Body of pancreas (tissue), 4 donors: ENCODE measurements at regions not wholly inside any gene's neighbourhood (a gene's known extent, or its start where the extent isn't known, plus 50 kb on each side); places are given as distances from the start of the nearest gene placed in this dataset.
A peak's percentile ranks its signal among the peaks of the same experiment; 100 is the strongest.

Source experiments
- ATAC-seq: fragments of 150-250 bp; one replicate; pipeline ENCODE4 v1.9.1; 2016
- DNase-seq, 4 donors: peaks; one replicate each; pipeline ENCODE4 v3.0.0-alpha.2; 2019
- H3K27ac ChIP-seq, 4 donors: fragments of 200-600 bp; sonication (generic); 1 replicate in 3 of 4; 2 replicates in 1 of 4; pipeline versions ENCODE4 v1.5.1 to v1.6.1; 2016 to 2019; ENCODE audit warnings: mild to moderate bottlenecking in 1 of 4, mixed read lengths in 1 of 4, moderate library complexity in 1 of 4
- H3K27me3 ChIP-seq, 2 donors: fragments of 200-600 bp; sonication (generic); one replicate each; pipeline ENCODE4 v1.6.0; 2016; ENCODE audit warnings: mild to moderate bottlenecking in 1 of 2
- H3K36me3 ChIP-seq, 2 donors: fragments of 200-600 bp; sonication (generic); replicated peaks in 1 of 2; 2 replicates each; pipeline ENCODE4 v1.5.1; 2016; ENCODE audit warnings: low read depth in 2 of 2; ENCODE audit not compliant: insufficient read depth in 1 of 2
- H3K4me1 ChIP-seq: fragments of 200-600 bp; sonication (generic); one replicate; pipeline ENCODE4 v1.6.0; 2016
- H3K4me3 ChIP-seq, 2 donors: fragments of 200-600 bp; sonication (generic); 1 replicate in 1 of 2; 2 replicates in 1 of 2; pipeline ENCODE4 v1.5.1; 2016 to 2019
- H3K9me3 ChIP-seq, 3 donors: fragments of 200-600 bp; sonication (generic); 1 replicate in 2 of 3; 2 replicates in 1 of 3; pipeline ENCODE4 v1.5.1; 2016
- POLR2A ChIP-seq, 3 donors: fragments of 450-650 bp; IDR thresholded peaks; one replicate each; pipeline ENCODE4 v1.6.1; 2016; ENCODE audit warnings: antibody characterized with exemption in 3 of 3, mild to moderate bottlenecking in 2 of 3
- WGBS, 2 donors: methylation state at CpG; one replicate each; pipeline ENCODE4 v1.1.5; 2017; 5-methylcytosine and 5-hydroxymethylcytosine counted together
- intact Hi-C: fragments of 100-400 bp; cut with DNase I; formaldehyde crosslinking; loops from one replicate; pipeline ENCODE4 v1.15.1; 2023
- TF ChIP-seq, protein P1 (sequence below), 7 experiments: fragments of 450-650 bp in 4 of 7; fragments of 200-600 bp in 3 of 7; sonication (generic) in 3 of 7; IDR thresholded peaks; one replicate each; pipeline ENCODE4 v1.5.1; 2016 to 2019; ENCODE audit warnings: antibody characterized with exemption in 7 of 7

- Histone ChIP-seq H3K27ac (no peak overlapping the region), H3K4me1 (peaks cover 8% of the 10 kb centered on the region), H3K27me3 (no peaks in the 10 kb centered on the region), H3K9me3 (no peaks in the 10 kb centered on the region), H3K36me3 (no peaks in the 10 kb centered on the region), H3K4me3 (no peak overlapping the region)
- intact Hi-C loops, result no loop called here
- TF ChIP-seq, protein P1, sequence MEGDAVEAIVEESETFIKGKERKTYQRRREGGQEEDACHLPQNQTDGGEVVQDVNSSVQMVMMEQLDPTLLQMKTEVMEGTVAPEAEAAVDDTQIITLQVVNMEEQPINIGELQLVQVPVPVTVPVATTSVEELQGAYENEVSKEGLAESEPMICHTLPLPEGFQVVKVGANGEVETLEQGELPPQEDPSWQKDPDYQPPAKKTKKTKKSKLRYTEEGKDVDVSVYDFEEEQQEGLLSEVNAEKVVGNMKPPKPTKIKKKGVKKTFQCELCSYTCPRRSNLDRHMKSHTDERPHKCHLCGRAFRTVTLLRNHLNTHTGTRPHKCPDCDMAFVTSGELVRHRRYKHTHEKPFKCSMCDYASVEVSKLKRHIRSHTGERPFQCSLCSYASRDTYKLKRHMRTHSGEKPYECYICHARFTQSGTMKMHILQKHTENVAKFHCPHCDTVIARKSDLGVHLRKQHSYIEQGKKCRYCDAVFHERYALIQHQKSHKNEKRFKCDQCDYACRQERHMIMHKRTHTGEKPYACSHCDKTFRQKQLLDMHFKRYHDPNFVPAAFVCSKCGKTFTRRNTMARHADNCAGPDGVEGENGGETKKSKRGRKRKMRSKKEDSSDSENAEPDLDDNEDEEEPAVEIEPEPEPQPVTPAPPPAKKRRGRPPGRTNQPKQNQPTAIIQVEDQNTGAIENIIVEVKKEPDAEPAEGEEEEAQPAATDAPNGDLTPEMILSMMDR (IDR thresholded peaks at IDR 0.05), result no peak
- no peak for TF ChIP-seq POLR2A (IDR thresholded peaks at IDR 0.05)
- WGBS, 2 donors, result 32 to 42% methylated on average over 1 of the region's 1 CpG
- ATAC-seq (peak; percentile 64), DNase-seq (peak; percentile 55 to 73 (median 64))
Measured at GRCh38 chr20:6241591-6241990, 118.8 kb upstream of the FERMT1 start.

DNA sequence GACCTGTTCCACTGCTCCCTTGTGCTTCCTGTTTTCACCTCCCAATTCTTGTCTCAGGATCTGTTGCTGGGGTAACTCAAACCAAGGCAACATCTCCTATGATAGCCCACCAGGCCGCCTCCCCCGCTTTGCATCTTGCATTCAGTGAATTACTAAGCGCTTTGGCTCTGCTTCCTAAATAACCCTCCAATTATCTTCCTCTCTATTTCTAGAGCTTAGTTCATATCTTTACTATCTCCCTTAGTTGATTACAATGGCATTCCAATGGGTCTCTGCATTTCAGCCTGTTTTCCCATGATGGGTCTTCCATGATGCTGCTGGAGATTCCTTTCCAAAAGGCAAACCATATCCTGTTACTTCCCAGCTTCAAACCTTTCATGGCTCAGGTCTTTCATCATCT, 117.2 kb upstream of the FERMT1 start:
- no peaks in the 10 kb centered on the region for H3K27me3 ChIP-seq
- H3K4me1 ChIP-seq, result peaks cover 8% of the 10 kb centered on the region
- TF ChIP-seq, protein P1 (IDR thresholded peaks at IDR 0.05), result no peak
- TF ChIP-seq POLR2A (IDR thresholded peaks at IDR 0.05), result no peak
- H3K9me3 ChIP-seq, result no peaks in the 10 kb centered on the region
- intact Hi-C loops, result no loop called here
- no peak for DNase-seq
- WGBS, 2 donors, result 94 to 96% methylated on average over 3 of the region's 3 CpGs
- H3K36me3 ChIP-seq, result no peaks in the 10 kb centered on the region
- ATAC-seq, result no peak
- H3K4me3 ChIP-seq, result no peak overlapping the region
- no peak overlapping the region for H3K27ac ChIP-seq

DNA sequence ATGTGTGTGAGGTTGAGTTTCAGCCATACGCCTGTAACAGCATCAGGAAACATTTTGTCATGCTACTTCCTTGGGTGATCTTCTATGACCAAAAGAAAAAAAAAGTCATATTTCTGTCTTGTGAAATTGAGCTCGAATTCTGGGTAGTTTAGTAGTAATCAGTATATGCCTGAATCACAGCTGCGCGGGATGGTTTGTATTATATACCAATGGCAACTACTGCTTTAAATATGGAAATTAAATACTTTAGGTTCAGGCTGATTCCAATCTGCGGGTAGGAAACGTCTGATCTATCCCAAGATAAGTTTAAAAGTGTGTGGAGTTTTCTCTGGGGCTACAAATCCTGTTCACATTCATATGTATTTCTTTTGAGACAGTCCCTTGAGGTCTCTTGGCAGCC, 115.6 kb upstream of the FERMT1 start:
- WGBS, 2 donors, result 60 to 61% methylated on average over 6 of the region's 6 CpGs
- Histone ChIP-seq H3K27me3 (no peaks in the 10 kb centered on the region), H3K36me3 (no peaks in the 10 kb centered on the region), H3K27ac (no peak overlapping the region), H3K4me1 (peaks cover 8% of the 10 kb centered on the region), H3K4me3 (no peak overlapping the region), H3K9me3 (no peaks in the 10 kb centered on the region)
- intact Hi-C loops, result no loop called here
- no peak for TF ChIP-seq POLR2A (IDR thresholded peaks at IDR 0.05)
- TF ChIP-seq, protein P1 (IDR thresholded peaks at IDR 0.05), result no peak
- ATAC-seq, result no peak
- DNase-seq, result no peak

DNA sequence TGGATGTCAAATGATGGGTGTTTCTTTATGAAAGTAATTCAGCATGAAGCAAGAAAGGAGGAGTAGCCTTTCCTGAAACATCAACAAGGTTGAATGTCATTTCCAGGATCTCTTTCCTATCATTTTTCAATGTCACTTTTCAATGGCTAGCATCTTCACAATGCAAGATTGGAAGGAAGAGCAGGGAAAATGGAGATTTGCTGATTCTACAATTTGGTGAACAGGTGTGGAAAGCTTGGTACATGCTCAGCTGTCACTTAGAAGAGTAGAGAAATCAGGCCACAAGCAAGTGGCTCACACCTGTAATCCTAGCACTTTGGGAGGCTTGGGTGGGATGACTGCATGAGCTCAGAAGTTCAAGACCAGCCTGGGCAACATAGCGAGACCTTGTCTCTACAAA, 112.7 kb upstream of the FERMT1 start:
- Histone ChIP-seq H3K36me3 (no peaks in the 10 kb centered on the region), H3K27me3 (no peaks in the 10 kb centered on the region), H3K4me1 (no peaks in the 10 kb centered on the region), H3K4me3 (no peak overlapping the region), H3K27ac (no peak overlapping the region), H3K9me3 (no peaks in the 10 kb centered on the region)
- TF ChIP-seq, protein P1 (IDR thresholded peaks at IDR 0.05), result no peak
- no peak for ATAC-seq
- WGBS, 2 donors, result 62 to 84% methylated on average over 1 of the region's 1 CpG
- intact Hi-C loops, result no loop called here
- DNase-seq, result no peak

DNA sequence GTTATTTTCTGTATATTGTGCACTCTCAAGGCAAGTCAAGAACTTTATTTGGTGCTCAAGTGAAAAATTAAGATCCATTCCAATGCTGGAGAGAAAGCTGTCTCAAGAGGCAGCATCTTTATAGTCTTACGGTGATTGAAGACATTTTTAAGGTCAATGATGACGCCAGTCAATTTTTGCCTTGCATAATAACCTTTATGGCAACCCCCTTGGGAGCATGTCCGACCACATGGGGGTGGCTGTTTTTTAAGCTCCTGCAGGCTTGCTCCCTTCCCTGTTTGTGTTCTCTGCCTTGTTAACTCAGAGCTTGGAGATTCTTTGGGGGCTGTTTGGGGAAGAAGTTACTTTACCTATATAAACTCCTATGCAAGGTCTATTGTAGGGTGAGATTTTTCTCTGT, 109.6 kb upstream of the FERMT1 start:
- Histone ChIP-seq H3K36me3 (no peaks in the 10 kb centered on the region), H3K4me1 (no peaks in the 10 kb centered on the region), H3K27me3 (no peaks in the 10 kb centered on the region), H3K4me3 (no peak overlapping the region), H3K27ac (no peak overlapping the region), H3K9me3 (no peaks in the 10 kb centered on the region)
- WGBS, 2 donors, result 50 to 71% methylated on average over 3 of the region's 3 CpGs
- DNase-seq (no peak), ATAC-seq (no peak)
- intact Hi-C loops, result no loop called here
- TF ChIP-seq POLR2A (IDR thresholded peaks at IDR 0.05), result no peak
- TF ChIP-seq, protein P1 (IDR thresholded peaks at IDR 0.05), result no peak
